HG03432 (cell line): ENCODE measurements at regions not wholly inside any gene's neighbourhood (a gene's known extent, or its start where the extent isn't known, plus 50 kb on each side); places are given as distances from the start of the nearest gene placed in this dataset.

ENCODE experiments used
- ATAC-seq: cut with Tn5 transposase; IDR thresholded peaks from one replicate; pipeline ENCODE4 v1.9.1; 2021; ENCODE audit warnings: mild to moderate bottlenecking, moderate library complexity; ENCODE audit not compliant: unreplicated experiment

DNA sequence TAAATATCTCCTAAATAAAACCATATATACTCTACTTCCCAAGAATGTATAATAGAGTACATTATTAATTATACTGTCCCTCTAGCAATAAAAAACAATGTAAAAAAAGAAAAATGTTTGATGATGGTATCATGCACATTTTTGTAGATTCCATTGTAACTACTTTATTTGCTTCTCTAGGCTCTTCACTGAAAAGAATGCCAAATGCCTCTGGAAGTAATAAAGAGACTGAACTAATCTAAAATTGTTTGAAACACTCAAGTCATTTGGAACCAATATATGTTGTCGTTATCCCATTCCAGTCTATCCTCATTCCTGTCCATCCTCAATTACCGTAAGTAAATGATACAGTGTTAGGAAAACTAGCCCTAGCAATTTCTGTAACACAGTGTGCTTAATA lies 233.6 kb downstream of the C12orf50 start:
- no peak for ATAC-seq

GRCh38 chr12:87794854-87795253 lies 234.3 kb downstream of the C12orf50 start:
- ATAC-seq, result no peak

DNA sequence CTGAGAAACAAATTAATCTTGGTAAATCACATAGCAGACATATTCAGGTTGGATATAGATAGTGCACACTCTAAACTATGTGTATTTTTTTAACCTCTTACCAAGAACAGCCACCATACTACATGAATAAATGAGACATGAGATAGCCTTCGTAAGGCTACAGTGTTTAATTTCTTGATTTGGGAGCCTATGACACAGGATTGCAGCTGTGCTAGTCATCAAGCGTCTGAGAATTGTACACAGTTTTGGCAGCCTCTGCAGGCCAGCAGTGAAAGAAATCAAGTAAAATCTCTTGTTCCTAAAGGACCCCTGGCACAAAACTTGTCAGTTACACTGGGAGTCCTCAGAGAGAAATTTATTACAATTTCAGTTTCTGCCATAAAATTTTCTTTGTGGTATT lies 236.1 kb downstream of the C12orf50 start:
- no peak for ATAC-seq

DNA sequence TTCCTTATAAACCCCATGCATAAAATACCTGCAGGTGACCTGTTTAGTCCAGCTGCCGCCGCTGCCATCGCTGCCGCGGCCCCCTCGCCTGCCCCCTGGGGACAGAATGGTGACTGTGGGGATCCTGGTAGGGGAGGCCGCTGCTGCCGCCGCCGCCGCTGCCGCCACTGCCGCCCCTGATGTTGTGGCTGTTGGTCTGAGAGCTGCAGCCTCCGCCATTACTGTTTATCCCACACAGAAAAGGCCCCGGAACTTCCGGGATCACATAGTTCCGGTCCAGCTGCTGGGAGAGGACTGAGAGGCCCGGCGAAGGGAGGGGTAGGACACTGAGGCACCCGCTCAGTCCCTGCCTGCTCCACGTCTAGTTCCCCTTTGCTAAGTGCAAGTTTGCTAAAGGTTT lies 244.9 kb downstream of the C12orf50 start:
- no peak for ATAC-seq

- ATAC-seq, result no peak
Measured at GRCh38 chr12:87783467-87783866, 245.7 kb downstream of the C12orf50 start.

DNA sequence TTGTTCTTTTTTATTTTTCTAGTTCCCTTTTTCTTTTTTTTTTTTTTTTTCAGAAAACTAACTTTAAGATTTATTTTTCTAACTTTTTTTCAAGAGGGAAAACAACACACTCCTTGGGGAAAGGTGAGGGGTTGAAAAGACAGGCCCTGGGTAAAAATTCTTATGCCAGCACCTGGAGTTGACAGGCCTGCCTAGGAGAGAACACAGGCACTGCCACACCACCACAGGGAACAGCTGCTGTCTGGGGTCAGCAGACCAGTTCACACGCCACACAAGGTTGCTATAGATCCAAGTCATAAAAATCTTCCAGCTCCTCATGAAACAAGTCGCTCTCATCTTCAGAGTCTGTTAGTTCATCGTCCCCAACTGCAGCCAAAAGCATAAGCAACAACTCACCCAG lies 246.4 kb downstream of the C12orf50 start:
- ATAC-seq, result no peak

GRCh38 chr12:87779858-87780498 lies 249.2 kb downstream of the C12orf50 start:
- ATAC-seq, result no peak

- no peak for ATAC-seq
Measured at GRCh38 chr12:87779016-87779415, 250.2 kb downstream of the C12orf50 start.

GRCh38 chr12:87778065-87778464 lies 251.1 kb downstream of the C12orf50 start:
- ATAC-seq, result no peak

DNA sequence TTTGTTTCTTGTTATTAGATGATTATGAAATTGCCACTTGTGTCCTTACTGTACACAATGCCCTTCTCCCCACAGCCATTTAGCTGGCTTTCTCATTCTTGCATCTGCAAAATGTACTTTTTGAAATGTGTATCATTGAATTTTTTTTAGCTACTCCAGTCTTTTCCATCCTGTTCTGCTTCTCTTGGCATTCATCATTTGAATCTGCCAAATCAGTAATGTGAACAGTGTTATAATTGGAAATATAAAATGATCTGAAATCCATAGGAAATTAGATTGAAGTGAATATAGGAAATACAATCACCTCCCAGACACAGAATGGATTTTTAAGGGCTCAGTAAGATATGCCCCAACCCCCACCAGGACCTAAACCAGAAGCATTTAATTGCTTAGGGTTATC lies 253.4 kb downstream of the C12orf50 start:
- no peak for ATAC-seq

GRCh38 chr12:87775051-87775450 lies 254.2 kb downstream of the C12orf50 start:
- ATAC-seq, result no peak

- no peak for ATAC-seq
Measured at GRCh38 chr12:87772401-87772800, 256.8 kb downstream of the C12orf50 start.

DNA sequence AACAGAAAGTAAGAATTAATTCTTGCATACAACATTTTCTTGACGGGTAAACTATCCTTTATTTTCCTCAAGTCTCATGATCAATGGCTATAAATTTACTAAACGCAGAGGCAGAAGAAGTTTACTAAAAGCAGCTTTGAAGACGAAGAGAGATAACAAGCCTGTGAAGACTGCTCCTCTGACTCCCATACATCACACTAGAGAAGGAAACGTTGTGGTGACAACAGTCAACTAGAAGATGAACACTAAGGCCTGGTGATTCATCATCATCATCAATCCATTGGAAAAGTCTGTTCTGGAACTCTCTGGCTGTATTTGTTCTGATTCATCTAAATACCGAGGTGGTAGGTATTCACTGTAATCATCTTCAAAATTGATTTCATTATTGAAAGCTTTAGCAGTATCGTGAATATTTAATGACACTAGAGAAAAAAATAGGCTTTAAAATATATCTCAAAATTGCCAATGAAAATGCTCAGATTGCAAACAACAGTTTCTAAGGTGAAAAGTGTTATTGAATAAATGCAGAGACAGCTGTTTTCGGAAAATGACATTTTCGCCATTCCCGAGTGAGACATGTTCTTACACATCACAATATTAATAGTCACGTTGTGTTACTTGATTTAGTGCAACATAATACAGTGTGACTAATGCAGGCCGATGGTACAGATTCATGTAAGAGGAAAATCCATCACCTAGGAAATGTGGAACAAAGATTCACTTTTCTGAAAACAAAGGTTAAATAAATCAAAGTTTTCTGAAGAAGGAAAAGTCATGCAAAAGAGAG lies 260.5 kb downstream of the C12orf50 start:
- no peak for ATAC-seq

DNA sequence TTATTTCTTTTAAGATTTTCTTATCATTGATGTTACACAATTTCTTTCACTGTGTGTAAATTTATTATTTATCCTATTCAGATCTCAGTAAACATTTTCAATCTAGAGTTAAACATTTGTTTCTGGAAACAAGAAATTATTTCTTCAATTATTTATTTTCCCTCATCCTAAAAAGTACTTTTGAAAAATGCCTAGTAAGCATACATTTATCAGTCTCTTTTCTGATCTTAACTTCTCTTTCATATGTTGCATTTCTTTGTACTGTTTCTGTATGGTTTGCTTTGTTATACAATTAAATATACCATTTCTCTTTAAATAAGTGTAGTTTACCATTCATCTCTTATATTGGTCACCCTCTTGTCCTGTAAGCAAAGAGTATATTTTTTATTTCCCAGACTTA lies 263.2 kb downstream of the C12orf50 start:
- ATAC-seq, result no peak

GRCh38 chr12:87760943-87761342 lies 268.3 kb downstream of the C12orf50 start:
- ATAC-seq, result no peak

DNA sequence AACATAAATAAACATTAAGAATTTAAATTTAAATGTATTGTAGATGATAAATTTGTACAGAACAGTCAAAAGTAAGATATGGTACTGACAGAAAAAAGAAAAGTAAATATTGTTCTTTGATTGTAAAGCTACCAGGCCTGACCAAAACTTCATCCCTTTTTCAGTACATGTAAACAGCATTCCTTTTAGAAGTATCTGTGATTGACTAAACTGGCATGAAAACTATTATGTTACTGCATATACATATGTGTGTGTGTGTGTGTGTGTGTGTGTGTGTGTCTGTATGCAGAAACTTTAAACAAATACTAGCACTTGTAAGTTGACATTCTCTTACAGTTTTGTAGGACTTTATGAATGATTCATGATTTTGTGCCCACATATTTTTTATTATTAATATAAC lies 270.9 kb downstream of the C12orf50 start:
- no peak for ATAC-seq

GRCh38 chr12:87756721-87757120 lies 272.5 kb downstream of the C12orf50 start:
- ATAC-seq, result no peak

- no peak for ATAC-seq
Measured at GRCh38 chr12:87756111-87756510, 273.1 kb downstream of the C12orf50 start.

- ATAC-seq, result no peak
Measured at GRCh38 chr12:87728931-87729593, 300.1 kb downstream of the C12orf50 start.

- ATAC-seq, result no peak
Measured at GRCh38 chr12:87720967-87721366, 308.2 kb downstream of the C12orf50 start.

GRCh38 chr12:87704374-87704773 lies 324.8 kb downstream of the C12orf50 start:
- ATAC-seq, result no peak

DNA sequence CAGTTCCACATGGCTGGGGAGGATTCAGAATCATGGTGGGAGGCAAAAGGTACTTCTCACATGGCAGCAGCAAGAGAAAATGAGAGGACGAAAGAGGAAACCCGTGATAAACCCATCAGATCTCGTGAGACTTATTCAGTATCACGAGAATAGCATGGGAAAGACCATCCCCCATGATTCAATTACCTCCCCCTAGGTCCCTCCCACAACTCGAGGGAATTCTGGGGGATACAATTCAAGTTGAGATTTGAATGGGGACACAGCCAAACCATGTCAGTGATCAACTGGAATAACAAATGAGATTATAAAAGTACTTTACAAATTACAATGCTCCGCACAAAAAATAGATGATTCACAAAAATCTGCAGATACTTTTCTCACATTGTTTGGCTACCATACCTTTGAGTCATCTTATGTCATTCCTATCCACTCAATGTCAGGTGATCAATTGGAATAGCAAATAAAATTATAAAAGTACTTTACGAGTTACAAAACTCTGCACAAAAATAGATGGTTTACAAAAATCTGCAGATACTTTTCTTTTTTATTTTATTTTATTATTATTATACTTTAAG lies 338.9 kb downstream of the C12orf50 start:
- ATAC-seq, result no peak
